ENCODE measurements at regions not wholly inside any gene's neighbourhood (a gene's known extent, or its start where the extent isn't known, plus 50 kb on each side); places are given as distances from the start of the nearest gene placed in this dataset.

DNA sequence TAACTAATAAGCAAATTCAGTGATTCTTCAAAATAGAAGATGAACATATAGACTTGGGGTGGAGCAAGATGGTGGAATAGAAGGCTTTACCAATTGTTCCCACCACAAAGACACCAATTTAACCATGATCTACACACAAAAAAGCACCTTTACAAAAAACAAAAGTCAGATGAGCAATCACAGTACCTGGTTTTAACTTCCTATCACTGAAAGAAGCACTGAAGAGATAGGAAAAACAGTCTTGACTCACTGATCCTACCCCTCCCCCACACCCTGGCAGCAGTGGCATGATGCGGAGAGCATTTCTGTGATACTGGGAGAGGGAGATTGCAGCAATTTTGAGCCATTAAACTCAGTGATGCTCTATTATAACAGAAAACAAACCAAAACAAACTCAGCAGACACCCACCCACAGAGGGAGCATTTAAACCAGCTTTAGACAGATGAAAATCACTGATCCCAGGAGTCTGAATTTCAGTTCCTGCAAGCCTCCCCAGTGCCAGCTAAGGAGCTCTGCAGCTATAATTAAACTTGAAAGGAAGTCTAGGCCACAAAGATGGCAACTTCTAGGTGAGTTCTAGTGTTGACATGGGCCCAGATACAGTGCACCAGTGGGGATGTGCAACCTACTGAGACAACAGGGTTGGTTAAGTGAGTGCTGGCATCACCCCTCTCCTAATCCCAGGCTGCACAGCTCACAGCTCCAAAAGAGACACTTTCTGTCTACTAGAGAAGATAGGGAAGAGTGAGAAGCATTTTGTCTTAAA is 161.8 kb upstream of the GRIA4 start:
- TF ChIP-seq EZH2 (IDR thresholded peaks at IDR 0.05) (no peak), POLR2AphosphoS5 (IDR thresholded peaks at IDR 0.05; ENCODE audit: borderline replicate concordance, low read depth, low read length) (no peak), FOXP2 (optimal IDR thresholded peaks at IDR 0.05; ENCODE audit: control extremely low read depth, extremely low read length, insufficient read depth) (no peak)
